Esophagus squamous epithelium (tissue), 5 donors: ENCODE measurements at regions not wholly inside any gene's neighbourhood (a gene's known extent, or its start where the extent isn't known, plus 50 kb on each side); places are given as distances from the start of the nearest gene placed in this dataset.
"Not testable (repeated sequence)": the region's sequence is repeated elsewhere in the genome, so short reads cannot be mapped to it uniquely, and the experiment has no call there.

ENCODE experiments used
- DNase-seq: peaks from one replicate; lab custom pipeline; 2025; lab: John Stamatoyannopoulos, UW
- H3K27ac ChIP-seq, 4 donors: fragments of 200-600 bp; sonication (generic); one replicate each; pipeline ENCODE4 v1.5.1; 2016 to 2019; ENCODE audit warnings: mild to moderate bottlenecking in 1 of 4
- H3K27me3 ChIP-seq, 4 donors: fragments of 200-600 bp; sonication (generic); 1 replicate in 3 of 4; 2 replicates in 1 of 4; pipeline versions ENCODE4 v1.5.1 to v1.6.0; 2017 to 2021; ENCODE audit warnings: antibody characterized with exemption in 1 of 4
- H3K36me3 ChIP-seq, 3 donors: fragments of 200-600 bp; sonication (generic); one replicate each; pipeline ENCODE4 v1.5.1; 2016 to 2019
- H3K4me1 ChIP-seq, 3 donors: fragments of 200-600 bp; sonication (generic); one replicate each; pipeline ENCODE4 v1.5.1; 2017 to 2019
- H3K4me3 ChIP-seq, 4 donors: fragments of 200-600 bp; sonication (generic); 1 replicate in 3 of 4; 2 replicates in 1 of 4; pipeline ENCODE4 v1.5.1; 2016 to 2019; ENCODE audit warnings: mild to moderate bottlenecking in 2 of 4, moderate library complexity in 1 of 4
- H3K9me3 ChIP-seq, 3 donors: fragments of 200-600 bp; sonication (generic); one replicate each; pipeline ENCODE4 v1.5.1; 2016 to 2019
- POLR2A ChIP-seq, 4 donors: fragments of 450-650 bp; IDR thresholded peaks; one replicate each; pipeline ENCODE4 v1.6.1; 2017; ENCODE audit warnings: antibody characterized with exemption in 4 of 4, mild to moderate bottlenecking in 4 of 4, moderate library complexity in 3 of 4
- WGBS, 2 donors: methylation state at CpG; one replicate each; pipeline ENCODE4 v1.1.5; 2018; 5-methylcytosine and 5-hydroxymethylcytosine counted together
- intact Hi-C: fragments of 100-400 bp; cut with DNase I; formaldehyde crosslinking; loops from one replicate; pipeline ENCODE4 v1.15.0; 2022
- TF ChIP-seq, protein P1 (sequence below), 6 experiments: fragments of 450-650 bp in 4 of 6; fragments of 200-600 bp in 2 of 6; sonication (generic) in 2 of 6; IDR thresholded peaks; one replicate each; pipeline ENCODE4 v1.5.1; 2016 to 2019; ENCODE audit warnings: antibody characterized with exemption in 6 of 6, mild to moderate bottlenecking in 4 of 6, moderate library complexity in 4 of 6
- donor health status: DM: yes; HTN: yes; CAD: no.

DNA sequence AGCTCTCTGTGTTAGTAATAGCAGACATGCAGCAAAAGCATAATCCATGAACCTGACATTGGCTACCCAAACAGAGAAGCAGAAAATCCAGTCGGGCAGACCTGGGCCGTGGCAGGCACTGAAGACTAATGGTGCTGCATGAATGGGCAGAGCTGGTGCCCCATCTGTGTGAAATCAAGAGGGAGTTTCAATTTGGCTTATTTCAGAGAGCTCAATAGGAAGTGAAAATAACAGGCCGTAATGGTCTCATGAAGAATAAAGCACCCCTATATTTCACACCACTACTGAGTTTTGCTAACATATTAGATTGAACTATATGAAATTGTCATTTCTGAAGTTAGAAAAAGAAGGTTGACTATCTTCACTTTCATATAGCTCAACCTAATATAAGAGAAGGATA is 149.7 kb downstream of the ENC1 start:
- DNase-seq: no peak
- H3K9me3 ChIP-seq: no peaks in the 10 kb centered on the region
- TF ChIP-seq POLR2A (IDR thresholded peaks at IDR 0.05): no peak
- no peak overlapping the region for H3K27ac ChIP-seq
- no peaks in the 10 kb centered on the region for H3K36me3 ChIP-seq
- intact Hi-C loops: no loop called here
- H3K4me3 ChIP-seq: no peak overlapping the region
- H3K27me3 ChIP-seq: no peaks in the 10 kb centered on the region
- 60 to 68% methylated on average over 3 of the region's 3 CpGs for WGBS, 2 donors
- no peaks in the 10 kb centered on the region for H3K4me1 ChIP-seq

DNA sequence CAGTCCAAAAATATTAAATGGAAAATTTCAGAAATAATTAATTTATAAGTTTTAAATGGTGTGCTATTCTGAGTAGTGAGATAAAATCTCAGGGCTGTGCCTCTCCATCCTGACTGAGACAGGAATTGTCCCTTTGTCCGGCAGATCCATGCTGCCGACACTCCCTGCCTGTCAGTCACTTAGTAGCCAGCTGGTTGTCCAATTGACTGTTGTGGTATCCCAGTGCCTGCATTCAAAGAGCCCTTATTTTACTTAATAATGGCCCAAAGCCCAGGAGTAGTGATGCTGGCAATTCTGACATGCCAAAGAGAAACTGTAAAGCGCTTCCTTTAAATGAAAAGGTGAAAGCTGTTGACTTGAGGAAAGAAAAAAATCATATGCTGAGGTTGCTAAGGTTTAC is 157.5 kb downstream of the ENC1 start:
- no peak overlapping the region for H3K4me3 ChIP-seq
- H3K9me3 ChIP-seq: no peaks in the 10 kb centered on the region
- intact Hi-C loops: no loop called here
- H3K4me1 ChIP-seq: no peaks in the 10 kb centered on the region
- no peaks in the 10 kb centered on the region for H3K36me3 ChIP-seq
- 64 to 82% methylated on average over 3 of the region's 3 CpGs for WGBS, 2 donors
- H3K27ac ChIP-seq: no peak overlapping the region
- no peak for TF ChIP-seq POLR2A (IDR thresholded peaks at IDR 0.05)
- TF ChIP-seq, protein P1, sequence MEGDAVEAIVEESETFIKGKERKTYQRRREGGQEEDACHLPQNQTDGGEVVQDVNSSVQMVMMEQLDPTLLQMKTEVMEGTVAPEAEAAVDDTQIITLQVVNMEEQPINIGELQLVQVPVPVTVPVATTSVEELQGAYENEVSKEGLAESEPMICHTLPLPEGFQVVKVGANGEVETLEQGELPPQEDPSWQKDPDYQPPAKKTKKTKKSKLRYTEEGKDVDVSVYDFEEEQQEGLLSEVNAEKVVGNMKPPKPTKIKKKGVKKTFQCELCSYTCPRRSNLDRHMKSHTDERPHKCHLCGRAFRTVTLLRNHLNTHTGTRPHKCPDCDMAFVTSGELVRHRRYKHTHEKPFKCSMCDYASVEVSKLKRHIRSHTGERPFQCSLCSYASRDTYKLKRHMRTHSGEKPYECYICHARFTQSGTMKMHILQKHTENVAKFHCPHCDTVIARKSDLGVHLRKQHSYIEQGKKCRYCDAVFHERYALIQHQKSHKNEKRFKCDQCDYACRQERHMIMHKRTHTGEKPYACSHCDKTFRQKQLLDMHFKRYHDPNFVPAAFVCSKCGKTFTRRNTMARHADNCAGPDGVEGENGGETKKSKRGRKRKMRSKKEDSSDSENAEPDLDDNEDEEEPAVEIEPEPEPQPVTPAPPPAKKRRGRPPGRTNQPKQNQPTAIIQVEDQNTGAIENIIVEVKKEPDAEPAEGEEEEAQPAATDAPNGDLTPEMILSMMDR (IDR thresholded peaks at IDR 0.05): no peak
- no peak for DNase-seq
- no peaks in the 10 kb centered on the region for H3K27me3 ChIP-seq

DNA sequence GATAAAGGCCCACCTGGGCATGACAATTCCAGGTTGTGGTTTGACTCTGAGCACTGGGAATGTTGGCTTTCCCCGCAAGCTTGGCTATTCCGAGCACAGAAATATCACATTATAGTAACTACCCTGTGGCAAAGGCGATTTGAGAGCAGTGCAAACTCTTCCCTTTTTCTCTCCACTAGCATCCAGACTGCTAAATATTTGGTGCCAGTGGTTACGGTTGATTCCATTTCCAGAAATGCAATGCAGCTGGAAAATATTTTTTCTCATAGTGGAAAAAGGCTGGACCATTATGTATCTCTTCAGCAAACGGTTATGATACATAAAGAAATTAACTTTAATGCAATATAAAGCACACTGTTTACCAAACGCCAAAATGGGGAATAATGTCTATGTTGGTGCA is 158.0 kb downstream of the ENC1 start:
- no peak for TF ChIP-seq POLR2A (IDR thresholded peaks at IDR 0.05)
- TF ChIP-seq, protein P1 (IDR thresholded peaks at IDR 0.05): no peak
- whole genome bisulfite sequencing, 2 donors: 81 to 83% methylated on average over 6 of the region's 6 CpGs
- intact Hi-C loops: no loop called here

DNA sequence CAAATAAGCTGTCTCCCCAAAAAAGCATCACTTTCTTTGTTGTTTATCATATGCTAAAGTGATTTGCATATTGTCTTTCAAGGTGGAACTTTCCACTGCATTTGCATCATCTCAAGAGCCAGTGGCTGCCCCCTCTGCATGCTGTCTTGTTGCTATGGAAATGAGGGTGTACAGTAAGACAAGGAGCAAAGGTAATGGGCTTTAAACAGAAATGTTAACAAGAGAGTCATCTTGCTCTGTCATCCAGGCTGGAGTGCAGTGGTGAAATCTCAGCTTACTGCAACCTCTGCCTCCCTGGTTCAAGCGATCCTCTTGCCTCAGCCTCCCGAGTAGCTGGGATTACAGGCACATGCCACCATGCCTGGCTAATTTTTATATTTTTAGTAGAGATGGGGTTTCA is 159.2 kb downstream of the ENC1 start:
- WGBS, 2 donors: 89 to 100% methylated on average over 1 to 2 of the region's 2 CpGs
- H3K4me1 ChIP-seq, H3K27me3 ChIP-seq, intact Hi-C loops, H3K36me3 ChIP-seq, H3K9me3 ChIP-seq, H3K4me3 ChIP-seq, H3K27ac ChIP-seq, DNase-seq: not testable (repeated sequence)

More for the DNA sequence above, 158.0 kb downstream of the ENC1 start:
- Histone ChIP-seq H3K27ac (no peak overlapping the region), H3K9me3 (no peaks in the 10 kb centered on the region), H3K27me3 (no peaks in the 10 kb centered on the region), H3K4me3 (no peak overlapping the region), H3K36me3 (no peaks in the 10 kb centered on the region), H3K4me1 (no peaks in the 10 kb centered on the region)
- no peak for DNase-seq

DNA sequence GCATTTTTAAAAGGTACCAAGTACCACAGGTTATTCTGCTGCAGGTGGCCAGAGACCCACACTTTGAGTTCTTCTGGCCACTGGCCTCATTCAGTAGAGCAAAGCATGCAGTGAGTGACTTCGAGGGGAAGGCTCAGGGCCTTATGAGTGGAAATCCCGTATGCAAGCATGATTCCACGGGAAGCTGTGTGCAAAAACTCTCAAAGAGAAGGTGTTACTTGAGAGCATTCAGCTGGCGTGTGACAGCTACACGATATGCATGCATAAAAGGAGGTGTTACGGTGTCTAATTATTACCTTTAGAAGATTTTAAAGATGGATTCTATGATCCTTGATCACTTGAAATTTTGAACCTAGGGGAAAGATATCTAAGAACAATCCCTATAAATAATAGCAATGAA is 160.3 kb downstream of the ENC1 start:
- intact Hi-C loops: no loop called here
- WGBS, 2 donors: 76 to 79% methylated on average over 6 of the region's 6 CpGs
- Histone ChIP-seq H3K4me3 (no peak overlapping the region), H3K27ac (no peak overlapping the region), H3K36me3 (no peaks in the 10 kb centered on the region), H3K27me3 (no peaks in the 10 kb centered on the region), H3K4me1 (no peaks in the 10 kb centered on the region), H3K9me3 (no peaks in the 10 kb centered on the region)
- no peak for DNase-seq
- TF ChIP-seq, protein P1 (IDR thresholded peaks at IDR 0.05): no peak
- no peak for TF ChIP-seq POLR2A (IDR thresholded peaks at IDR 0.05)

DNA sequence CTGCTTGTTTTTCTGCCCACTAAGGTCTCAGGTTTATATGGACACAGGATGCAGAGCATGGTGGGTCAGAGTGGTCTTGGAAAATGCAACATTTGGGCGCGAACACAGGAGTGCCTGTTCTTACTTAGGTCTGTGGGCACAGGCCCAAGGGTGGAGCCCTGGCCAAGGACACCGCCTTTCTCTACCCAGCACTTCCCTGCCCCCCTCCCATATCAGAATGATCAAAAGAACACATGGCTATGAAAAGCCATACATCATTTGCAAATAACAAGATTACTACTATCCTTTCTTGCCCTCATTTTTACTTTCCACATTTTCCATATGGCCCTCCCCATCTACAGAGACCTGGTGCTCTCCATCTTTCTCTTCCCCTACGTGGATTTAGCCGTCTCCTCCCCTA is 162.2 kb downstream of the ENC1 start:
- no peak for TF ChIP-seq POLR2A (IDR thresholded peaks at IDR 0.05)
- TF ChIP-seq, protein P1 (IDR thresholded peaks at IDR 0.05): no peak
- H3K27me3 ChIP-seq: no peaks in the 10 kb centered on the region
- H3K27ac ChIP-seq: no peak overlapping the region
- intact Hi-C loops: no loop called here
- no peaks in the 10 kb centered on the region for H3K4me1 ChIP-seq
- no peaks in the 10 kb centered on the region for H3K36me3 ChIP-seq
- DNase-seq: no peak
- no peaks in the 10 kb centered on the region for H3K9me3 ChIP-seq
- H3K4me3 ChIP-seq: no peak overlapping the region
- WGBS, 2 donors: 73 to 87% methylated on average over 5 of the region's 5 CpGs
